ENCODE measurements at regions not wholly inside any gene's neighbourhood (a gene's known extent, or its start where the extent isn't known, plus 50 kb on each side); places are given as distances from the start of the nearest gene placed in this dataset.

DNA sequence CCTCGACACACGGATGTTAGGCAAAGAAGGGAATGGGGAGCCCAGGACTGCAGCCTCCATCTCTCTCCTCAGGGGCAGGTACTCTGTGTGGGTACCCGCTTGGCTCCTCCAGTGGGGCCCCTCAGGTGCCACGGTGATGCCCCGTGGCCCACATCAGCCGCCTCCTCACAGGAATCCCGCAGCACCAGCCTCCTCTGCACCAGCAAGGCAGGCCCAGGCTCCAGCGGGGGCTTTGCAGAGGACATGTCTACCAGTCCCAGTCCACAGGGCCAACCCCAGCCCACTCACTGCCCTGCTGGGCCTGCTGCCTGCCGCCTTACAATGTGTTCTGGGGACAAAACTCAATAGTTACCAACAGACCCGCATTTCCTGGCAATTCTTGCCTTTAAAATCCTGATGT, 61.6 kb upstream of the ADGRA1 start:
- Histone ChIP-seq H3K4me3 (no peak overlapping the region), H3K27me3 (peaks cover 26% of the 10 kb centered on the region), H3K27ac (no peak overlapping the region), H3K4me1 (no peaks in the 10 kb centered on the region), H3K36me3 (no peaks in the 10 kb centered on the region), H3K9me3 (no peaks in the 10 kb centered on the region)
- DNase-seq, result no peak
- intact Hi-C loops (cut with DNase I; ENCODE audit: low total_unique reads), result no loop called here
- 82% methylated on average over 8 of the region's 10 CpGs; no CpG with 5 or more reads in 1 of the 2 donors for WGBS, 2 donors (ENCODE audit: low coverage in 1 of 2)
- in situ Hi-C loops (cut with MboI; ENCODE audit: low pct_ligation_motif_present in 1 of 4, low pct_unique_long_range_greater_than_20kb in 1 of 4, low sequenced_read_pairs in 3 of 4), result no loop called here
- TF ChIP-seq, protein P1, sequence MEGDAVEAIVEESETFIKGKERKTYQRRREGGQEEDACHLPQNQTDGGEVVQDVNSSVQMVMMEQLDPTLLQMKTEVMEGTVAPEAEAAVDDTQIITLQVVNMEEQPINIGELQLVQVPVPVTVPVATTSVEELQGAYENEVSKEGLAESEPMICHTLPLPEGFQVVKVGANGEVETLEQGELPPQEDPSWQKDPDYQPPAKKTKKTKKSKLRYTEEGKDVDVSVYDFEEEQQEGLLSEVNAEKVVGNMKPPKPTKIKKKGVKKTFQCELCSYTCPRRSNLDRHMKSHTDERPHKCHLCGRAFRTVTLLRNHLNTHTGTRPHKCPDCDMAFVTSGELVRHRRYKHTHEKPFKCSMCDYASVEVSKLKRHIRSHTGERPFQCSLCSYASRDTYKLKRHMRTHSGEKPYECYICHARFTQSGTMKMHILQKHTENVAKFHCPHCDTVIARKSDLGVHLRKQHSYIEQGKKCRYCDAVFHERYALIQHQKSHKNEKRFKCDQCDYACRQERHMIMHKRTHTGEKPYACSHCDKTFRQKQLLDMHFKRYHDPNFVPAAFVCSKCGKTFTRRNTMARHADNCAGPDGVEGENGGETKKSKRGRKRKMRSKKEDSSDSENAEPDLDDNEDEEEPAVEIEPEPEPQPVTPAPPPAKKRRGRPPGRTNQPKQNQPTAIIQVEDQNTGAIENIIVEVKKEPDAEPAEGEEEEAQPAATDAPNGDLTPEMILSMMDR (IDR thresholded peaks at IDR 0.05), result no peak
- no peak for TF ChIP-seq POLR2A (IDR thresholded peaks at IDR 0.05)
- TF ChIP-seq POLR2AphosphoS5 (IDR thresholded peaks at IDR 0.05), result no peak
- TF ChIP-seq EP300 (IDR thresholded peaks at IDR 0.05; ENCODE audit: low read depth), result no peak

DNA sequence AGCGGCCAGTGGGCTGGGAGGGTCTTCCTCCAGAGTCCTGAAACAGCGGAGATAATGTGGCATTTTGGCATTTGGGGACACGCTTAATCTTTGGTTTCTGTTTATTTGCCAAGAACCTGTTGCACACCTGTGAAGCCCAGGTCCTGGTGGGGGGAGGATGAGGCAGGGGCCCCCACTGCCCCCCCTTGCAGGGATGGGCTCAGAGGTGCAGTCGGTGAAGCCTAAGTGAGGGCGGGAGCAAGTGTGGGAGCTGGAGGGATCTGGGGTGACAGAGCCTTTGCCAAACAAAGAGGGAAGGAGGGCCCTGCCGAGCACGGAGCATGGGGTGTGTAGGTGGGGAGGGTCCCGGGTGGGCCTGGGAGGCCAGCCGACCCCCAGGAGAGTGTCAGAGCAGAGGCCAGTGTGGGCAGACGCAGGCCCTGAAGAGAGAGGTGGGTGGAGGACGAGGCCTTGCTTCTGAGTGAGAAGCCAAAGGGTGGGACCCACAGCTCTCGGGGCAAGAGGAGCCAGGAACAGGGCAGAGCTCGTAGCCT, 62.1 kb upstream of the ADGRA1 start:
- intact Hi-C loops (cut with DNase I; ENCODE audit: low total_unique reads), result no loop called here
- Histone ChIP-seq H3K9me3 (no peaks in the 10 kb centered on the region), H3K27ac (no peak overlapping the region), H3K4me3 (no peak overlapping the region), H3K27me3 (peaks cover 26% of the 10 kb centered on the region), H3K4me1 (no peaks in the 10 kb centered on the region), H3K36me3 (no peaks in the 10 kb centered on the region)
- TF ChIP-seq EP300 (IDR thresholded peaks at IDR 0.05; ENCODE audit: low read depth), result no peak
- no peak for TF ChIP-seq POLR2A (IDR thresholded peaks at IDR 0.05)
- TF ChIP-seq, protein P1 (IDR thresholded peaks at IDR 0.05), result no peak
- TF ChIP-seq POLR2AphosphoS5 (IDR thresholded peaks at IDR 0.05), result no peak
- in situ Hi-C loops (cut with MboI; ENCODE audit: low pct_ligation_motif_present in 1 of 4, low pct_unique_long_range_greater_than_20kb in 1 of 4, low sequenced_read_pairs in 3 of 4), result no loop called here
- DNase-seq, result no peak
- WGBS, 2 donors (ENCODE audit: low coverage in 1 of 2), result 30 to 61% methylated on average over 2 to 13 of the region's 13 CpGs

DNA sequence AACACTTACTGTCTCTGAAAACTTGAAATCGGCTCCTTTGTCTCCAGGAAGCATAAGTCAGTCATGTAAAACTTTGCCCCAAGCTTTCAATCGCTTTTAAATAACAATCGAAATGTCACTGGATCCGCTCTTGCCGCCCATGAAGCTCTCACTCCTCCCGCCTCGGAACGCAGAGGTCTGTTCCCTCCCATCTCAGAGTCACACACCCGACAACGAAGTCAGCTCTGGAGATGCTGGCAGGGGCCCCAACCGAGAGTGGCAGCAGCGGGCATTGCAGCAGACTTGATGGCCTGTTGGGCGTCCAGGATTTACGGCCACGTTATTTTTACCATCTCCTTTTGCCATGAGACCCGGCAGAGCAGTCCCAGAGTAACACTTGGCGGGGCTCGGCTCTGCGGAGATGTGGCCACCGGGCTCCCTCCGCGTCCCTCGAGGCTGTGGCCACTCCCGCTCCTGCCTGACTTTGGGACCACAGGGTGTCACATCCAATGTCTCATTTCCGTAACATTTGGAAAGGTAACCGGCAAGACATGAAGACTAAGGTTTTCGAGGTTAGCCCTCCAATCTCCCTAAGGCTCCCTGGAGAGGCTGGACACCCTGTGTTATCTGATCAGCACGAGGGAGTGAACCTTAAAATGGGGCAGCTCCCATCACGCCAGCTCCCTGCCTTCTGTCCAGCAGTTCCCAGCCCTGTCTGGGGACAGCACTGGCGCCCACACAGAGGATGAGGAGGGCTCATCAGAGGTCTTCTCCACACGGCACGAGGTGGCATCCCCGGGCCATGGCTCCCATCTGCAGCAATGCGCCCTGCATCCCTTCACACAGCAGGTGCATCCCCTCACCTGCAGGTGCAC, 62.8 kb upstream of the ADGRA1 start:
- in situ Hi-C loops (cut with MboI; ENCODE audit: low pct_ligation_motif_present in 1 of 4, low pct_unique_long_range_greater_than_20kb in 1 of 4, low sequenced_read_pairs in 3 of 4) (no loop called here), intact Hi-C loops (cut with DNase I; ENCODE audit: low total_unique reads) (no loop called here)
- H3K4me1 ChIP-seq, result no peaks in the 10 kb centered on the region
- no peaks in the 10 kb centered on the region for H3K36me3 ChIP-seq
- peaks cover 26% of the 10 kb centered on the region for H3K27me3 ChIP-seq
- H3K27ac ChIP-seq, result no peak overlapping the region
- H3K9me3 ChIP-seq, result no peaks in the 10 kb centered on the region
- no peak overlapping the region for H3K4me3 ChIP-seq
- 67 to 71% methylated on average over 1 to 34 of the region's 34 CpGs for WGBS, 2 donors (ENCODE audit: low coverage in 1 of 2)
- TF ChIP-seq POLR2A (IDR thresholded peaks at IDR 0.05) (no peak), EP300 (IDR thresholded peaks at IDR 0.05; ENCODE audit: low read depth) (no peak), POLR2AphosphoS5 (IDR thresholded peaks at IDR 0.05) (no peak)
- TF ChIP-seq, protein P1 (IDR thresholded peaks at IDR 0.05), result no peak
- DNase-seq, result no peak

DNA sequence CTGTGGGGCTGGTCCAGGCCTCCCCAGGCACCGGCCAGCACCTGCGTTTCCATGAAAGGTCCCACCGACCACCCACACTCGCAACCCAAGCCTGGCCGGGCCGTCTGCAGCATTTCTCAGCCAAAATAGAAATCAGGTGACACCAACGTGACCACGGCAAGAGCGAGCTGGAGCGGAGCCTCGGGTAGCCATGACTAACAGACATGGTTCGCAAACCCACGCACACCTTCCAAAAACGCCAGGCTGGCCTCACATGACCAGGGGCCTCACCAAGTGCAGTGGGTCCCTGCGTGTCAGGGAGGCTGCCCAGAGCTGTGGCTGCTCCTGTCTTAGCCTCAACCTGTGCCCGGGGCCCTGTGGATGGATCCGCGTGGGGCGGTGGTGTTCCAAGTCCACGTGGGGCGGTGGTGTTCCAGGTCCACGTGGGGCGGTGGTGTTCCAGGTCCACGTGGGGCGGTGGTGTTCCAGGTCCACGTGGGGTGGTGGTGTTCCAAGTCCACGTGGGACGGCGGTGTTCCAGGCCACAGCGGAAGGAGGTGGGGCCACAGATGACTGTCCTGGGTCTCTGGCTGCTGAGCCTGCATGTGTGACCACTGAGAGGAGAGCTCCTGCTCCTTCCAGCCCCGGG, 64.4 kb upstream of the ADGRA1 start:
- DNase-seq, result no peak
- Histone ChIP-seq H3K36me3 (no peaks in the 10 kb centered on the region), H3K4me3 (no peak overlapping the region), H3K27ac (no peak overlapping the region), H3K9me3 (no peaks in the 10 kb centered on the region), H3K4me1 (no peaks in the 10 kb centered on the region), H3K27me3 (peaks cover 17% of the 10 kb centered on the region)
- in situ Hi-C loops (cut with MboI; ENCODE audit: low pct_ligation_motif_present in 1 of 4, low pct_unique_long_range_greater_than_20kb in 1 of 4, low sequenced_read_pairs in 3 of 4) (no loop called here), intact Hi-C loops (cut with DNase I; ENCODE audit: low total_unique reads) (no loop called here)
- TF ChIP-seq POLR2AphosphoS5 (IDR thresholded peaks at IDR 0.05) (no peak), EP300 (IDR thresholded peaks at IDR 0.05; ENCODE audit: low read depth) (no peak), POLR2A (IDR thresholded peaks at IDR 0.05) (no peak)
- TF ChIP-seq, protein P1 (IDR thresholded peaks at IDR 0.05), result no peak
- WGBS, 2 donors (ENCODE audit: low coverage in 1 of 2), result 82% methylated on average over 31 of the region's 31 CpGs; no CpG with 5 or more reads in 1 of the 2 donors
